Sigmoid colon (tissue), 6 donors: ENCODE measurements at regions not wholly inside any gene's neighbourhood (a gene's known extent, or its start where the extent isn't known, plus 50 kb on each side); places are given as distances from the start of the nearest gene placed in this dataset.

ENCODE experiments used
- DNase-seq: peaks from one replicate; pipeline ENCODE4 v3.0.0-alpha.2; 2019
- H3K27ac ChIP-seq, 4 donors: fragments of 200-600 bp; sonication (generic); one replicate each; pipeline ENCODE4 v1.5.1; 2016 to 2019; ENCODE audit warnings: mild to moderate bottlenecking in 1 of 4
- H3K27me3 ChIP-seq, 3 donors: fragments of 200-600 bp; sonication (generic); one replicate each; pipeline ENCODE4 v1.5.1; 2019; ENCODE audit warnings: mild to moderate bottlenecking in 1 of 3
- H3K36me3 ChIP-seq, 4 donors: fragments of 200-600 bp; sonication (generic); one replicate each; pipeline ENCODE4 v1.5.1; 2016 to 2019
- H3K4me1 ChIP-seq, 4 donors: fragments of 200-600 bp; sonication (generic); one replicate each; pipeline ENCODE4 v1.5.1; 2017 to 2019
- H3K4me3 ChIP-seq, 4 donors: fragments of 200-600 bp; sonication (generic); one replicate each; pipeline ENCODE4 v1.5.1; 2017 to 2019; ENCODE audit warnings: mild to moderate bottlenecking in 2 of 4, moderate library complexity in 1 of 4
- H3K9me3 ChIP-seq, 4 donors: fragments of 200-600 bp in 3 of 4; sonication (generic) in 3 of 4; one replicate each; pipeline versions ENCODE4 v1.5.1 to v1.6.1; 2013 to 2019
- EP300 ChIP-seq, 4 donors: sonication (generic); formaldehyde crosslinking; IDR thresholded peaks; one replicate each; pipeline ENCODE4 v1.6.1; 2017; ENCODE audit warnings: antibody characterized with exemption in 4 of 4
- POLR2A ChIP-seq, 2 donors: fragments of 450-650 bp; IDR thresholded peaks; one replicate each; pipeline ENCODE4 v1.6.1; 2016; ENCODE audit warnings: antibody characterized with exemption in 2 of 2, mild to moderate bottlenecking in 2 of 2, moderate library complexity in 2 of 2
- POLR2AphosphoS5 ChIP-seq, 4 donors: sonication (generic); formaldehyde crosslinking; IDR thresholded peaks; one replicate each; pipeline ENCODE4 v1.6.1; 2017; ENCODE audit warnings: antibody characterized with exemption in 4 of 4
- WGBS, 2 donors: extraction: QIAGEN DNeasy Blood & Tissue Kit; methylation state at CpG; one replicate each; pipeline ENCODE4 v1.1.7; 2013; 5-methylcytosine and 5-hydroxymethylcytosine counted together
- intact Hi-C: fragments of 100-400 bp; cut with DNase I; formaldehyde crosslinking; loops from one replicate; pipeline ENCODE4 v1.15.1; 2023
- TF ChIP-seq, protein P1 (sequence below), 4 experiments: fragments of 450-650 bp in 3 of 4; fragments of 200-600 bp in 1 of 4; IDR thresholded peaks; one replicate each; pipeline ENCODE4 v1.5.1; 2016 to 2019; ENCODE audit warnings: antibody characterized with exemption in 4 of 4, mild to moderate bottlenecking in 3 of 4, moderate library complexity in 2 of 4
- donor health status: healthy with polysubstance abuse.
- donor health status: healthy.

DNA sequence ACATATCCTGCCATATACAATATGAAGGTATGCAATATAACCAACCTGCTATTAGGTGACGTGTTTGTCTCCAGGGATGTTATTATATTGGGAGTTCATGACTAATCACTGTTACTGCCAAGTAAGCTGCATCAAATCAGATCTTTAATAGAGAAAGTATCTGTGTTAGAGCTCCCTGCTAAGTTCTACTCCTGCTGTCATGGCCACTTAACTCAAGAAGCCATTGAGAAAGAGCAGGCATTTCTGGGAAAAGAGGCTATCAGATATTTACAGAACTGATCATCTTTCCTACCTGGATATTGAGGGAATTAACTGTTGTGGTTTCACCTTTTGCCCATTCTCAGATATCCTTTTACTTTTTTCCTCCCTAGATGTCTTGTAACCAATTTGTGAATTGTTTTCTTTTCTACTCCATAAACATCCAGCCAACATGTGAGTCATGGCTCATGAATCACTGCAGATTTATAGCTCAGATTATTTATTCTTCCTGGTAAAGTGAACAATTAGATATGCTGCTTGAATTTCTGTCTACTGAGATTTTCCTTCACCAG, 634.8 kb upstream of the FAM174A start:
- H3K27ac ChIP-seq, result no peak overlapping the region
- no peak overlapping the region for H3K4me3 ChIP-seq
- 70 to 80% methylated on average over 1 of the region's 1 CpG for WGBS, 2 donors
- no peak for TF ChIP-seq POLR2AphosphoS5 (IDR thresholded peaks at IDR 0.05)
- TF ChIP-seq, protein P1, sequence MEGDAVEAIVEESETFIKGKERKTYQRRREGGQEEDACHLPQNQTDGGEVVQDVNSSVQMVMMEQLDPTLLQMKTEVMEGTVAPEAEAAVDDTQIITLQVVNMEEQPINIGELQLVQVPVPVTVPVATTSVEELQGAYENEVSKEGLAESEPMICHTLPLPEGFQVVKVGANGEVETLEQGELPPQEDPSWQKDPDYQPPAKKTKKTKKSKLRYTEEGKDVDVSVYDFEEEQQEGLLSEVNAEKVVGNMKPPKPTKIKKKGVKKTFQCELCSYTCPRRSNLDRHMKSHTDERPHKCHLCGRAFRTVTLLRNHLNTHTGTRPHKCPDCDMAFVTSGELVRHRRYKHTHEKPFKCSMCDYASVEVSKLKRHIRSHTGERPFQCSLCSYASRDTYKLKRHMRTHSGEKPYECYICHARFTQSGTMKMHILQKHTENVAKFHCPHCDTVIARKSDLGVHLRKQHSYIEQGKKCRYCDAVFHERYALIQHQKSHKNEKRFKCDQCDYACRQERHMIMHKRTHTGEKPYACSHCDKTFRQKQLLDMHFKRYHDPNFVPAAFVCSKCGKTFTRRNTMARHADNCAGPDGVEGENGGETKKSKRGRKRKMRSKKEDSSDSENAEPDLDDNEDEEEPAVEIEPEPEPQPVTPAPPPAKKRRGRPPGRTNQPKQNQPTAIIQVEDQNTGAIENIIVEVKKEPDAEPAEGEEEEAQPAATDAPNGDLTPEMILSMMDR (IDR thresholded peaks at IDR 0.05), result no peak
- H3K9me3 ChIP-seq, result no peaks in the 10 kb centered on the region
- no peaks in the 10 kb centered on the region for H3K27me3 ChIP-seq
- H3K36me3 ChIP-seq, result no peaks in the 10 kb centered on the region
- H3K4me1 ChIP-seq, result peaks cover 0 to 11% (median 5%) of the 10 kb centered on the region in 4 donors
- DNase-seq, result no peak
- intact Hi-C loops, result no loop called here

DNA sequence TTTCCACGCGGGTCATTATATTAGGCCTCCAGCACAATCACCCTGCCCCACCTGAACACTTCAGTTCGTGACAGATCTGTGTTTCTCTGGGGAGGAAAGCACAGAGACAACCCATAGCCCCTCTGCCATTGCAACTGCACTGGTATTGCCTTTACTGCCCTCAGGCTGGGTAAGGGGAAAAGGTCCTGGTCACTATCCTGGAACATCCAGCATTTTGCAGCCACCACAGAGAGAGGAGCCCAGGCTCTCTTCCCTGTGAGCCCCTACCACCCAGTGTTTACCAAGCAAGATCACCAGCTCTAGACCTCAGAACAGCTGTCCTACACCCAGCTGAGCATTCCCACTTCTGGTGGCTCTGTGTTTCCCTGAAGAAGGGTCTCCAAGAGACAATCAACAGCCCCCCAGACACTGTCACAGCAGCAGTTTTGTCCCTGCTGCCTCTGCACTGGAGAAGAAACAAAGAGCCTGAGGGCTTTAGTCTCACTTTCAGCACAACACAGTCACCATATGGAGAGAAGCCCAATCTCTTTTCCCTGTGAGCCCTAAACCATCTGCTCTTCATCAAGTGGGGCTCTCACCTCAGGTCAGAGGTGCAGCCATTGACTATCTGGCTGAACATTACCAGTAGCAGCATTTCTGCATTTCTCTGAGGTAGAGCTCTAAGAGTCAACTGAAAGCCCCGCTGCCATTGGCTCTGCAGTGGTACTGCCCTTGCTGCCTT, 655.2 kb upstream of the FAM174A start:
- no peaks in the 10 kb centered on the region for H3K27me3 ChIP-seq
- H3K27ac ChIP-seq, result no peak overlapping the region
- no peak for DNase-seq
- WGBS, 2 donors, result 84% methylated on average over 4 of the region's 4 CpGs
- H3K4me3 ChIP-seq, result no peak overlapping the region
- no peaks in the 10 kb centered on the region for H3K36me3 ChIP-seq
- TF ChIP-seq EP300 (IDR thresholded peaks at IDR 0.05) (no peak), POLR2AphosphoS5 (IDR thresholded peaks at IDR 0.05) (no peak), POLR2A (IDR thresholded peaks at IDR 0.05) (no peak)
- TF ChIP-seq, protein P1 (IDR thresholded peaks at IDR 0.05), result no peak
- no peaks in the 10 kb centered on the region for H3K9me3 ChIP-seq
- intact Hi-C loops, result no loop called here
- no peaks in the 10 kb centered on the region for H3K4me1 ChIP-seq

DNA sequence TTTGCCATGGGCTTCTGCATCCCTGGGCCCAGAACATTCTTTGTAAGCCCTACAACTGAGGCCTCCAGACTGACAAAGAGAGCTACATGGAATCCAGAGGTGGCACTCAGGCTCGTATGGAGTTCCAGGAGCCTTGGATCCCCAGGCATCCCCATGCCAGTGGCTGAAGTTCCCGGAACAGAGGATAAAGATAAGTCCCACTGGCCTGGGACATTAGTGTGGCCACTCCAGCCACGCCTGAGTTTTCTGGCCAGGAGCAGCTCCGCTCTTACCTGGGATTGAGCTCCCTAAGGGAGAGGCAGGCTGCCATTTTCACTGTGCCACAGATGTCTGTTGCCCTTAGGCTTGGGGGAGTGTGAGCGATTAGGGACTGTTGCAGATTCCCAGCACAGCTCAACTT, 656.3 kb upstream of the FAM174A start:
- H3K27ac ChIP-seq, result no peak overlapping the region
- WGBS, 2 donors, result 85 to 90% methylated on average over 5 of the region's 5 CpGs
- intact Hi-C loops, result no loop called here
- DNase-seq, result no peak
- H3K36me3 ChIP-seq, result no peaks in the 10 kb centered on the region
- H3K4me1 ChIP-seq, result no peaks in the 10 kb centered on the region
- no peak for TF ChIP-seq EP300 (IDR thresholded peaks at IDR 0.05)
- TF ChIP-seq, protein P1 (IDR thresholded peaks at IDR 0.05), result no peak
- TF ChIP-seq POLR2A (IDR thresholded peaks at IDR 0.05), result no peak
- TF ChIP-seq POLR2AphosphoS5 (IDR thresholded peaks at IDR 0.05), result no peak
- H3K9me3 ChIP-seq, result no peaks in the 10 kb centered on the region
- H3K4me3 ChIP-seq, result no peak overlapping the region
- H3K27me3 ChIP-seq, result no peaks in the 10 kb centered on the region

DNA sequence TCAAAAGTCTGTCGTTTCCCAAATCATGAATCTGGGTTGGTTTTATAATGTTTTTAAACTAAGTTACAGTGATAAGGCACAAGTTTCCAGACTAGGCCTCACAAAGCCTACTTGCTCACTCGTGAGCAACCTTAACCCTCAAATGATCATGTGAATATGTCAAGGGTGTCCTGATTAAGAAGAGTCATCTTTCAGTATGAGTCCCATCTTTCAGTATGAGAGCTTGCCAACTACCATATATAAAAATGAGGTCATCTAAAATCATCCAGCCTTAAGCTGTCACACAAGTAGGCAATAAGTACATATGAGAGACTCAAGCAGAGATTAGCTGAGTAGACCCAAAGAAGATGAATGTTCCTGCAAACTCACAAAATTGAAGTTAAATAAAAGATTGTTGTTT, 668.4 kb upstream of the FAM174A start:
- no peak for DNase-seq
- Histone ChIP-seq H3K36me3 (no peaks in the 10 kb centered on the region), H3K4me3 (no peak overlapping the region), H3K4me1 (no peaks in the 10 kb centered on the region), H3K27ac (no peak overlapping the region), H3K9me3 (no peaks in the 10 kb centered on the region), H3K27me3 (no peaks in the 10 kb centered on the region)
- intact Hi-C loops, result no loop called here
- TF ChIP-seq POLR2A (IDR thresholded peaks at IDR 0.05) (no peak), POLR2AphosphoS5 (IDR thresholded peaks at IDR 0.05) (no peak), EP300 (IDR thresholded peaks at IDR 0.05) (no peak)
- TF ChIP-seq, protein P1 (IDR thresholded peaks at IDR 0.05), result no peak
- 55 to 69% methylated on average over 2 of the region's 2 CpGs for WGBS, 2 donors

DNA sequence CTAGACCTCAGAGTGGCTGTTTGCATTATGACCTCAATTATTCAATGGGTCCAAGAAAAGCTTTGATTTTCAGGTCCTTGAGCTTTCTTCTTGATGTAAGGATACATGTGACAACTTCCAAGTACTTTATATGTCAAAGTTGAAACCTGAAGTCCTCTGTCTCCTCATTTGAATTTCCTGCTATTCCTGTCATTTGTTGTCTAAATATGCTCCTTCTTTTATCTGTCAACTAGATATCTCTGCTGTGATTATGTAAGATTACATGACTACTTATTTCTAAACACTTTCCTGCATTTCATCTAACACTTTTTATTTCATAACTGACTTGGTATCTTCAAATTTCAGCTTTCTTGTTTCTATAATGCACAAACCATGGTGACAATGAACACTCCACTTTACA, 670.0 kb upstream of the FAM174A start:
- Histone ChIP-seq H3K27ac (no peak overlapping the region), H3K9me3 (no peaks in the 10 kb centered on the region), H3K4me3 (no peak overlapping the region), H3K27me3 (no peaks in the 10 kb centered on the region), H3K36me3 (no peaks in the 10 kb centered on the region), H3K4me1 (no peaks in the 10 kb centered on the region)
- TF ChIP-seq POLR2AphosphoS5 (IDR thresholded peaks at IDR 0.05), result no peak
- TF ChIP-seq, protein P1 (IDR thresholded peaks at IDR 0.05), result no peak
- TF ChIP-seq EP300 (IDR thresholded peaks at IDR 0.05), result no peak
- TF ChIP-seq POLR2A (IDR thresholded peaks at IDR 0.05), result no peak
- intact Hi-C loops, result no loop called here
- DNase-seq, result no peak
